Cardiac muscle cell (in vitro differentiated cells and primary cell): ENCODE measurements at regions not wholly inside any gene's neighbourhood (a gene's known extent, or its start where the extent isn't known, plus 50 kb on each side); places are given as distances from the start of the nearest gene placed in this dataset.

Source experiments
- DNase-seq, 2 donors: peaks; one replicate each; pipeline versions ENCODE4 v3.0.0 to v3.0.0-alpha.2; 2010 to 2017; ENCODE audit warnings: low read depth in 1 of 2, low spot score in 1 of 2
- H3K27ac ChIP-seq: fragments of 200-600 bp; sonication (generic); 2 replicates; pipeline ENCODE4 v1.5.1; 2016
- H3K27me3 ChIP-seq: fragments of 200-600 bp; sonication (generic); 2 replicates; pipeline ENCODE4 v1.6.0; 2016; ENCODE audit warnings: control low read depth
- H3K36me3 ChIP-seq: fragments of 200-600 bp; sonication (generic); 2 replicates; pipeline ENCODE4 v1.5.1; 2016; ENCODE audit warnings: control low read depth
- H3K4me1 ChIP-seq: fragments of 200-600 bp; sonication (generic); 2 replicates; pipeline ENCODE4 v1.8.1; 2017; ENCODE audit warnings: low read depth, mild to moderate bottlenecking, mixed run types
- H3K4me3 ChIP-seq: fragments of 200-600 bp; sonication (generic); 2 replicates; pipeline ENCODE4 v1.5.1; 2016; ENCODE audit warnings: mild to moderate bottlenecking
- H3K9me3 ChIP-seq: fragments of 200-600 bp; sonication (generic); 2 replicates; pipeline ENCODE4 v1.5.1; 2017; ENCODE audit warnings: low read depth, mild to moderate bottlenecking, control low read depth
- TF ChIP-seq, protein P1 (sequence below): IDR thresholded peaks from 2 replicates; pipeline ENCODE4 v1.5.1; 2012; ENCODE audit warnings: low read depth, mild to moderate bottlenecking, low read length

DNA sequence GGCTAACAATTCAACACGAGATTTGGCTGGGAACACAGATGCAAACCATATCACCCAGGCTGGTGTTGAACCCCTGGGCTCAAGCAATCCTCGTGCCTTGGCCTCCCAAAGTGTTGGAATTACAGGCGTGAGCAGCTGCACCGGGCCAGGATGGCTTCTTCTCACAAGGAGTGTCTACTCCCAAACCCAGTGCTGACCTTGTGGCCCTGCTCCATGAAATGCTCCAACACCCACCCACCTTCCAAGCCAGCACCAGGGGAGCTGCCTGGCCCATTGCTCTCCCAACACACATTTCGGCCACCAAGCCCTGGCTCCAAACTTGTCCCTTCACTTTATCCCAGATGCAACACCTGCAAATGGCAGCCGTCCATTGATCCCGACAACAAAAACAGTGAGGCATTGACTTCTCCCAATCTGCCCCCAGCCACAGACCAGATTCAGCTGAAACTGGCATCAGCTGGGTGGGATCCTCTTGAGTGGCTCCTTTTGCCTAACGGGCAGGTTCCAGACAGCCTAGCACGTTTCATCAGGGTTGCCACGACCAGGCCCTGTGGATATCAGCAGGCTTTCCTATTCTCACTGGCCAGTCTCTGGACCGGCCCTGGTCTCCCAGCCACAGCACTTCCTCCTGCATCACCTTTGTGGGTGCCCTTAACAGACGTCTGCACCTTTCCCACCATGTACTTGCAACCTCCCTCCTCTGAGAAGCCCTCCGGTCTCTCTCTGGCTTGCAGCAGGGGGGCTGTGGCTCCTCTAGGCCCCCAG lies 105.7 kb upstream of the CARD11 start:
- Histone ChIP-seq H3K36me3 (no peaks in the 10 kb centered on the region), H3K4me1 (no peaks in the 10 kb centered on the region), H3K4me3 (no peak overlapping the region), H3K9me3 (no peaks in the 10 kb centered on the region), H3K27ac (no peak overlapping the region), H3K27me3 (no peaks in the 10 kb centered on the region)
- TF ChIP-seq, protein P1, sequence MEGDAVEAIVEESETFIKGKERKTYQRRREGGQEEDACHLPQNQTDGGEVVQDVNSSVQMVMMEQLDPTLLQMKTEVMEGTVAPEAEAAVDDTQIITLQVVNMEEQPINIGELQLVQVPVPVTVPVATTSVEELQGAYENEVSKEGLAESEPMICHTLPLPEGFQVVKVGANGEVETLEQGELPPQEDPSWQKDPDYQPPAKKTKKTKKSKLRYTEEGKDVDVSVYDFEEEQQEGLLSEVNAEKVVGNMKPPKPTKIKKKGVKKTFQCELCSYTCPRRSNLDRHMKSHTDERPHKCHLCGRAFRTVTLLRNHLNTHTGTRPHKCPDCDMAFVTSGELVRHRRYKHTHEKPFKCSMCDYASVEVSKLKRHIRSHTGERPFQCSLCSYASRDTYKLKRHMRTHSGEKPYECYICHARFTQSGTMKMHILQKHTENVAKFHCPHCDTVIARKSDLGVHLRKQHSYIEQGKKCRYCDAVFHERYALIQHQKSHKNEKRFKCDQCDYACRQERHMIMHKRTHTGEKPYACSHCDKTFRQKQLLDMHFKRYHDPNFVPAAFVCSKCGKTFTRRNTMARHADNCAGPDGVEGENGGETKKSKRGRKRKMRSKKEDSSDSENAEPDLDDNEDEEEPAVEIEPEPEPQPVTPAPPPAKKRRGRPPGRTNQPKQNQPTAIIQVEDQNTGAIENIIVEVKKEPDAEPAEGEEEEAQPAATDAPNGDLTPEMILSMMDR, result no peak
- DNase-seq, result no peak

DNA sequence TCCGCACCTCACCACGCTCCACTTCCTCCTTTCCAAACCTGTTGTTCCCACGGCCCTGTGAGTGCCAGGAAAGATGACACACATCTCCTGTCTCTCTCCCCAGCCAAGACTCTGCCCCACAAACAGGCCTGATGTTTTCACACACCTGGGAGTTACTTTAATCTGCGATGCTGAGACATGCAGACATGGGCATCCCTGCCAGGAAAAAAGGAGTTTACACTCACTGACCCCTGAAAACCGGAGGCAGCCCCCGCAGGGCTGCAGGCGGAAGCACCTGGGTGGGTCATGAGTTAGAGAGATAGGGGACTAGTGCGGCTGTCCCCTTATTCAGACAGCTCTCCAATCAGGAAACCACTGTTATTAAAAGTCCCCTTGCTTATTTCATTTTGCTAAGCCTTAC lies 106.4 kb upstream of the CARD11 start:
- no peak overlapping the region for H3K4me3 ChIP-seq
- no peak for DNase-seq
- no peaks in the 10 kb centered on the region for H3K36me3 ChIP-seq
- H3K27ac ChIP-seq, result no peak overlapping the region
- H3K4me1 ChIP-seq, result no peaks in the 10 kb centered on the region
- TF ChIP-seq, protein P1, result no peak
- no peaks in the 10 kb centered on the region for H3K9me3 ChIP-seq
- H3K27me3 ChIP-seq, result no peaks in the 10 kb centered on the region

DNA sequence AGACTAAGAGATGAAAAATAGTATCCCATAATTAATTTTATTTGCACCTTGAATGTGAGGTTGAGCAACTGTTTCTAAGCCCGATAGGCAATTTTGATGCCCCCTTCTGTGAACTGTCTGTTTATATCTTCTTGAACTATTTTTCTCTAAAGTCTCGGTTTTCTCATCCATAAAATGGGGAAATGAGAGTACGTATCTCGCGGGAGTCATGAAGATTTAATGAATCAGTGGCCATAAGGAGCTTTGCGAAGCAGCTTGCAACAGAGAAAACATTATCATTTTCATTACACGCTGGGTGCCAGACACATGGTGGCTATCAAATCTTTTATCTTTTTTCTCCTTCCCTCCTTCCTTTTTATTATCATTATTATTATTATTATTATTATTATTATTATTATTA lies 108.1 kb upstream of the CARD11 start:
- Histone ChIP-seq H3K4me3 (no peak overlapping the region), H3K4me1 (no peaks in the 10 kb centered on the region), H3K36me3 (no peaks in the 10 kb centered on the region), H3K27ac (no peak overlapping the region), H3K9me3 (no peaks in the 10 kb centered on the region), H3K27me3 (no peaks in the 10 kb centered on the region)
- TF ChIP-seq, protein P1, result no peak
- no peak for DNase-seq

DNA sequence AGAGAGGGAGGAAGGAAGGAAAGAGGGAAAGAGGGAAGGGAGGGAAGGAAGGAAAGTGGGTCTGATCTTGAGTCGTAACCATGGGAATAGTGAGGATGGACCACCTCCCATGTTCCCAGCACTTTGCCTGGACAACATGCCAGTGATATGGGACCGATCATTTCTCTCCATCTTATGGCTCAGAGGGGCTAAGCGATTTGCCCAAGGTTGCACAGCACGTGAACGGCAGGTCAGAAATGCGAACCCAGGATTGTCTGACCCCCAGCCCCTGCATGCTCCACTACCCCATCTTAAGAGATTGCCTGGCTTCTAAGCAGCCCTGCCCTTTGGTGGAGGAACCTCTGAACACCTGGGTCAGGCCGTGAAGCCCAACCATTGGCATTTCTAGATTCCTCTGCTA lies 109.0 kb upstream of the CARD11 start:
- TF ChIP-seq, protein P1, result no peak
- no peak overlapping the region for H3K4me3 ChIP-seq
- H3K9me3 ChIP-seq, result no peaks in the 10 kb centered on the region
- H3K36me3 ChIP-seq, result no peaks in the 10 kb centered on the region
- no peaks in the 10 kb centered on the region for H3K4me1 ChIP-seq
- H3K27ac ChIP-seq, result no peak overlapping the region
- DNase-seq, result no peak
- no peaks in the 10 kb centered on the region for H3K27me3 ChIP-seq

DNA sequence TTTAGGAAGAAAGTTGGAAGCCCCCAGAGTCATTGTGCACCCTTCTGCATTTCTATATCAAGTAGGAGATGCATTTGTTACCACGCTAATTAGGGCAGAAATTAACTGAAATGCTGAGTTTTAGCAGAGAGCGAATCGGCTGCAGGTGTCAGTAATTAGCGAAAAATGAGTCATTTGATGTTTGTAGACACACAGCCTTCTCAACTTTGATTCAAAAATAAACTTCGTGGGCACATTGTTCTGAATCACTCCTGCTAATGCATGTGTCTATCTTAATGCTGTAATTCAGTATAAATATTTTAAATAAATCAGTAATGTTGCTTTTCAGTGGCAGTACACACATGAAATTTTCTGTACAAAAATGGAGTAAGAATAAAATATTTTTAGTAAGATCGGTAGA lies 109.5 kb upstream of the CARD11 start:
- H3K27ac ChIP-seq, result no peak overlapping the region
- H3K27me3 ChIP-seq, result no peaks in the 10 kb centered on the region
- no peak for DNase-seq
- H3K4me1 ChIP-seq, result no peaks in the 10 kb centered on the region
- no peak overlapping the region for H3K4me3 ChIP-seq
- no peaks in the 10 kb centered on the region for H3K36me3 ChIP-seq
- TF ChIP-seq, protein P1, result no peak
- no peaks in the 10 kb centered on the region for H3K9me3 ChIP-seq
